Posterior vena cava (tissue), 2 donors: ENCODE measurements at regions not wholly inside any gene's neighbourhood (a gene's known extent, or its start where the extent isn't known, plus 50 kb on each side); places are given as distances from the start of the nearest gene placed in this dataset.
"Not testable (repeated sequence)": the region's sequence is repeated elsewhere in the genome, so short reads cannot be mapped to it uniquely, and the experiment has no call there.

Source experiments
- DNase-seq: peaks from one replicate; pipeline ENCODE4 v3.0.0-alpha.2; 2020; ENCODE audit warnings: low spot score
- intact Hi-C, 2 donors: fragments of 100-400 bp; cut with DNase I; formaldehyde crosslinking; loops; one replicate each; pipeline versions ENCODE4 v1.14.1 to v1.14.2; 2022 to 2023
- donor health status: DM: yes; HTN: yes; CAD: no.
- donor health status: DM: yes; HTN: yes; CAD: no.

- no peak for DNase-seq
- intact Hi-C loops = loop anchor here in 1 of 2 donors (1.0 kb wide), 1 partner anchor 26 kb away; no protein-coding TSS in a partner anchor
Measured at GRCh38 chr2:116269040-116269439, 1545.5 kb upstream of the DDX18 start.

- DNase-seq = no peak
- intact Hi-C loops = no loop called here
Measured at GRCh38 chr2:116304328-116304727, 1510.2 kb upstream of the DDX18 start.

- DNase-seq = no peak
- intact Hi-C loops = no loop called here
Measured at GRCh38 chr2:116317111-116317510, 1497.4 kb upstream of the DDX18 start.

- DNase-seq, intact Hi-C loops: not testable (repeated sequence)
Measured at GRCh38 chr2:116318551-116318950, 1495.9 kb upstream of the DDX18 start.

- DNase-seq = no peak
- intact Hi-C loops = no loop called here
Measured at GRCh38 chr2:116319001-116319400, 1495.5 kb upstream of the DDX18 start.

GRCh38 chr2:116319935-116320334 is 1494.6 kb upstream of the DDX18 start:
- intact Hi-C loops = no loop called here

GRCh38 chr2:116329280-116329679 is 1485.2 kb upstream of the DDX18 start:
- no peak for DNase-seq
- intact Hi-C loops = no loop called here

More at GRCh38 chr2:116319935-116320334, 1494.6 kb upstream of the DDX18 start:
- DNase-seq = no peak

GRCh38 chr2:116340690-116341089 is 1473.8 kb upstream of the DDX18 start:
- intact Hi-C loops = no loop called here

GRCh38 chr2:116366212-116366611 is 1448.3 kb upstream of the DDX18 start:
- no peak for DNase-seq
- intact Hi-C loops = no loop called here

More at GRCh38 chr2:116340690-116341089, 1473.8 kb upstream of the DDX18 start:
- no peak for DNase-seq

- DNase-seq = no peak
- intact Hi-C loops = no loop called here
Measured at GRCh38 chr2:116378786-116379185, 1435.7 kb upstream of the DDX18 start.

- DNase-seq = no peak
- intact Hi-C loops = no loop called here
Measured at GRCh38 chr2:116411211-116411610, 1403.3 kb upstream of the DDX18 start.

- no peak for DNase-seq
- intact Hi-C loops = no loop called here
Measured at GRCh38 chr2:116413659-116414058, 1400.8 kb upstream of the DDX18 start.

- intact Hi-C loops = no loop called here
- no peak for DNase-seq
Measured at GRCh38 chr2:116416731-116417377, 1397.6 kb upstream of the DDX18 start.

- intact Hi-C loops = no loop called here
- no peak for DNase-seq
Measured at GRCh38 chr2:116435648-116436047, 1378.8 kb upstream of the DDX18 start.

GRCh38 chr2:116440104-116440653 is 1374.3 kb upstream of the DDX18 start:
- no peak for DNase-seq
- intact Hi-C loops = no loop called here

- intact Hi-C loops = no loop called here
- no peak for DNase-seq
Measured at GRCh38 chr2:116442418-116442817, 1372.1 kb upstream of the DDX18 start.

- intact Hi-C loops = no loop called here
- no peak for DNase-seq
Measured at GRCh38 chr2:116444256-116444872, 1370.1 kb upstream of the DDX18 start.

GRCh38 chr2:116450990-116451389 is 1363.5 kb upstream of the DDX18 start:
- intact Hi-C loops = no loop called here
- no peak for DNase-seq

GRCh38 chr2:116452651-116453050 is 1361.8 kb upstream of the DDX18 start:
- intact Hi-C loops = no loop called here
- DNase-seq = no peak

GRCh38 chr2:116456429-116456828 is 1358.1 kb upstream of the DDX18 start:
- intact Hi-C loops = no loop called here
- DNase-seq = no peak

- intact Hi-C loops = no loop called here
- DNase-seq = no peak
Measured at GRCh38 chr2:116467243-116467642, 1347.2 kb upstream of the DDX18 start.
